NB4 (cell line): ENCODE measurements at regions not wholly inside any gene's neighbourhood (a gene's known extent, or its start where the extent isn't known, plus 50 kb on each side); places are given as distances from the start of the nearest gene placed in this dataset.

Source experiments
- CTCF ChIP-seq: IDR thresholded peaks from one replicate; pipeline ENCODE4 v1.5.1; 2012; ENCODE audit warnings: low read depth, low read length
- POLR2A ChIP-seq: IDR thresholded peaks from 2 replicates; pipeline ENCODE4 v1.6.1; 2011; ENCODE audit warnings: mild to moderate bottlenecking; ENCODE audit not compliant: insufficient read length; ENCODE audit errors: extremely low read depth

- TF ChIP-seq CTCF (no peak), POLR2A (no peak)
Measured at GRCh38 chr2:184413221-184413620, 185.1 kb upstream of the ZNF804A start.
